Fibroblast of upper back skin (primary cell): ENCODE measurements at regions not wholly inside any gene's neighbourhood (a gene's known extent, or its start where the extent isn't known, plus 50 kb on each side); places are given as distances from the start of the nearest gene placed in this dataset.
"Not testable (repeated sequence)": the region's sequence is repeated elsewhere in the genome, so short reads cannot be mapped to it uniquely, and the experiment has no call there.

ENCODE experiments used
- DNase-seq: peaks from one replicate; pipeline ENCODE4 v3.0.0-alpha.2; 2013

- DNase-seq, result peak; percentile 62
Measured at GRCh38 chr6:4224067-4224978, 88.9 kb upstream of the ECI2 start.

- DNase-seq, result peak; percentile 27
Measured at GRCh38 chr6:4220558-4220957, 85.2 kb upstream of the ECI2 start.

GRCh38 chr6:4218619-4219317 lies 83.4 kb upstream of the ECI2 start:
- DNase-seq, result not testable (repeated sequence)

- no peak for DNase-seq
Measured at GRCh38 chr6:4212588-4212987, 77.2 kb upstream of the ECI2 start.

- DNase-seq, result peak; percentile 57
Measured at GRCh38 chr6:4210629-4211419, 75.4 kb upstream of the ECI2 start.

- no peak for DNase-seq
Measured at GRCh38 chr6:4209196-4209595, 73.8 kb upstream of the ECI2 start.

GRCh38 chr6:4208158-4208557 lies 72.8 kb upstream of the ECI2 start:
- DNase-seq, result no peak

- not testable (repeated sequence) for DNase-seq
Measured at GRCh38 chr6:4203642-4204417, 68.5 kb upstream of the ECI2 start.

GRCh38 chr6:4192627-4193026 lies 57.3 kb upstream of the ECI2 start:
- no peak for DNase-seq

GRCh38 chr6:4192173-4192572 lies 56.8 kb upstream of the ECI2 start:
- no peak for DNase-seq

- DNase-seq, result no peak
Measured at GRCh38 chr6:4191271-4191721, 55.9 kb upstream of the ECI2 start.

- no peak for DNase-seq
Measured at GRCh38 chr6:4189249-4189648, 53.9 kb upstream of the ECI2 start.

- no peak for DNase-seq
Measured at GRCh38 chr6:4188801-4189200, 53.4 kb upstream of the ECI2 start.

- DNase-seq, result no peak
Measured at GRCh38 chr6:4187480-4187879, 52.1 kb upstream of the ECI2 start.

- DNase-seq, result no peak
Measured at GRCh38 chr6:4186385-4186784, 51.0 kb upstream of the ECI2 start.

GRCh38 chr6:4185846-4186245 lies 50.5 kb upstream of the ECI2 start:
- no peak for DNase-seq

- no peak for DNase-seq
Measured at GRCh38 chr6:4185419-4185818, 50.0 kb upstream of the ECI2 start.
